ENCODE measurements at regions not wholly inside any gene's neighbourhood (a gene's known extent, or its start where the extent isn't known, plus 50 kb on each side); places are given as distances from the start of the nearest gene placed in this dataset.

DNA sequence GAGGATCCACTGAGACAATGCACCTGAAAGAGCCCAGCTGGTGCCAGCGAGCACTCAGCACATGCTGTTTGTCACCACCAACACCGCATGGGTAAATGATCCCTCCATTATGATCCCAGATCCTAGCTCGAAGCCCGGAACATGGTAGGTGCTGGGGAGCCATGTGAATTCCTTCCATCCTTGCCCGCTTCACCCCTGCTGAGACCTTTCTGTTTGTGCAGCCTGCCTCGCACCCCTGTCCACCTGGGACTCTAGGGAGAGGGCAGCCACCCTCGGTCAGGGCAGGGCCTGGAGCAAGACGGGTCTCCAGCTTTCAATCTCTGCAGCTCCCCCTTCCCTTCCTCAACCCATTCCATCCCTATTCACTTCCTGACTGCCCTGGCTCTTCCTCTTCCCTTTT lies 116.2 kb upstream of the ALX4 start:
- H3K27ac ChIP-seq (replicated peaks) = no peak overlapping the region
- H3K4me3 ChIP-seq (replicated peaks; ENCODE audit: insufficient read depth, low read length) = no peak overlapping the region
- TF ChIP-seq POLR2AphosphoS5 (IDR thresholded peaks at IDR 0.05; ENCODE audit: low read depth) (no peak), SPI1 (IDR thresholded peaks at IDR 0.05; ENCODE audit: borderline replicate concordance, low read depth) (no peak)
- TF ChIP-seq, protein P1, sequence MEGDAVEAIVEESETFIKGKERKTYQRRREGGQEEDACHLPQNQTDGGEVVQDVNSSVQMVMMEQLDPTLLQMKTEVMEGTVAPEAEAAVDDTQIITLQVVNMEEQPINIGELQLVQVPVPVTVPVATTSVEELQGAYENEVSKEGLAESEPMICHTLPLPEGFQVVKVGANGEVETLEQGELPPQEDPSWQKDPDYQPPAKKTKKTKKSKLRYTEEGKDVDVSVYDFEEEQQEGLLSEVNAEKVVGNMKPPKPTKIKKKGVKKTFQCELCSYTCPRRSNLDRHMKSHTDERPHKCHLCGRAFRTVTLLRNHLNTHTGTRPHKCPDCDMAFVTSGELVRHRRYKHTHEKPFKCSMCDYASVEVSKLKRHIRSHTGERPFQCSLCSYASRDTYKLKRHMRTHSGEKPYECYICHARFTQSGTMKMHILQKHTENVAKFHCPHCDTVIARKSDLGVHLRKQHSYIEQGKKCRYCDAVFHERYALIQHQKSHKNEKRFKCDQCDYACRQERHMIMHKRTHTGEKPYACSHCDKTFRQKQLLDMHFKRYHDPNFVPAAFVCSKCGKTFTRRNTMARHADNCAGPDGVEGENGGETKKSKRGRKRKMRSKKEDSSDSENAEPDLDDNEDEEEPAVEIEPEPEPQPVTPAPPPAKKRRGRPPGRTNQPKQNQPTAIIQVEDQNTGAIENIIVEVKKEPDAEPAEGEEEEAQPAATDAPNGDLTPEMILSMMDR (IDR thresholded peaks at IDR 0.05; ENCODE audit: insufficient read depth, low read length) = no peak
- TF ChIP-seq, protein P2, sequence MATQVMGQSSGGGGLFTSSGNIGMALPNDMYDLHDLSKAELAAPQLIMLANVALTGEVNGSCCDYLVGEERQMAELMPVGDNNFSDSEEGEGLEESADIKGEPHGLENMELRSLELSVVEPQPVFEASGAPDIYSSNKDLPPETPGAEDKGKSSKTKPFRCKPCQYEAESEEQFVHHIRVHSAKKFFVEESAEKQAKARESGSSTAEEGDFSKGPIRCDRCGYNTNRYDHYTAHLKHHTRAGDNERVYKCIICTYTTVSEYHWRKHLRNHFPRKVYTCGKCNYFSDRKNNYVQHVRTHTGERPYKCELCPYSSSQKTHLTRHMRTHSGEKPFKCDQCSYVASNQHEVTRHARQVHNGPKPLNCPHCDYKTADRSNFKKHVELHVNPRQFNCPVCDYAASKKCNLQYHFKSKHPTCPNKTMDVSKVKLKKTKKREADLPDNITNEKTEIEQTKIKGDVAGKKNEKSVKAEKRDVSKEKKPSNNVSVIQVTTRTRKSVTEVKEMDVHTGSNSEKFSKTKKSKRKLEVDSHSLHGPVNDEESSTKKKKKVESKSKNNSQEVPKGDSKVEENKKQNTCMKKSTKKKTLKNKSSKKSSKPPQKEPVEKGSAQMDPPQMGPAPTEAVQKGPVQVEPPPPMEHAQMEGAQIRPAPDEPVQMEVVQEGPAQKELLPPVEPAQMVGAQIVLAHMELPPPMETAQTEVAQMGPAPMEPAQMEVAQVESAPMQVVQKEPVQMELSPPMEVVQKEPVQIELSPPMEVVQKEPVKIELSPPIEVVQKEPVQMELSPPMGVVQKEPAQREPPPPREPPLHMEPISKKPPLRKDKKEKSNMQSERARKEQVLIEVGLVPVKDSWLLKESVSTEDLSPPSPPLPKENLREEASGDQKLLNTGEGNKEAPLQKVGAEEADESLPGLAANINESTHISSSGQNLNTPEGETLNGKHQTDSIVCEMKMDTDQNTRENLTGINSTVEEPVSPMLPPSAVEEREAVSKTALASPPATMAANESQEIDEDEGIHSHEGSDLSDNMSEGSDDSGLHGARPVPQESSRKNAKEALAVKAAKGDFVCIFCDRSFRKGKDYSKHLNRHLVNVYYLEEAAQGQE (IDR thresholded peaks at IDR 0.05; ENCODE audit: insufficient replicate concordance, low read depth) = no peak
- H3K27me3 ChIP-seq (ENCODE audit: insufficient read depth, poor library complexity, severe bottlenecking) = no peaks in the 10 kb centered on the region
- DNase-seq (ENCODE audit: low read depth in 1 of 2, low spot score in 1 of 2) = no peak

DNA sequence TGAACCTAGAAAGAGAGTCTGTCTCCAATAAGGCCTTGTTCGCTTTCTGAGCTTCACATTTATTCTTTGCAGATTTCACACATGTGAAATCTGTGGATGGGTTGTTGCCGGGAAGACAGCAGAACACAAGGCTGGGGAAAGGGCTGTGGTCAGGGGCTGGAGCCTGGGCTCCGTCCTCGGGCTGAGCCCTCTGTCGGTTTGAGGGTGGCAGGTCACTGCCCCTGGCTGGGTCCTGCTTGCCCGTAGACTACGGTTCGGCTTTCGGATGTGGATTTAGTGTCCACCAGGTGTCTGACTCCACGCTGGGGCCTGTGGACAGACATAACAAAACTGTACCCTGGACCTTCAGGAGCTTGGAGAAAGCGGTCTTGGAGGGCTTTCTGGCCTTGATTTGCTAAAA lies 117.0 kb upstream of the ALX4 start:
- no peak overlapping the region for H3K27ac ChIP-seq (replicated peaks)
- H3K27me3 ChIP-seq (ENCODE audit: insufficient read depth, poor library complexity, severe bottlenecking) = no peaks in the 10 kb centered on the region
- no peak for DNase-seq (ENCODE audit: low read depth in 1 of 2, low spot score in 1 of 2)
- TF ChIP-seq POLR2AphosphoS5 (IDR thresholded peaks at IDR 0.05; ENCODE audit: low read depth) = no peak
- TF ChIP-seq, protein P1 (IDR thresholded peaks at IDR 0.05; ENCODE audit: insufficient read depth, low read length) = no peak
- TF ChIP-seq, protein P2 (IDR thresholded peaks at IDR 0.05; ENCODE audit: insufficient replicate concordance, low read depth) = no peak
- no peak for TF ChIP-seq GABPA (IDR thresholded peaks at IDR 0.05; ENCODE audit: low read depth)
- TF ChIP-seq SPI1 (IDR thresholded peaks at IDR 0.05; ENCODE audit: borderline replicate concordance, low read depth) = no peak
- no peak overlapping the region for H3K4me3 ChIP-seq (replicated peaks; ENCODE audit: insufficient read depth, low read length)

DNA sequence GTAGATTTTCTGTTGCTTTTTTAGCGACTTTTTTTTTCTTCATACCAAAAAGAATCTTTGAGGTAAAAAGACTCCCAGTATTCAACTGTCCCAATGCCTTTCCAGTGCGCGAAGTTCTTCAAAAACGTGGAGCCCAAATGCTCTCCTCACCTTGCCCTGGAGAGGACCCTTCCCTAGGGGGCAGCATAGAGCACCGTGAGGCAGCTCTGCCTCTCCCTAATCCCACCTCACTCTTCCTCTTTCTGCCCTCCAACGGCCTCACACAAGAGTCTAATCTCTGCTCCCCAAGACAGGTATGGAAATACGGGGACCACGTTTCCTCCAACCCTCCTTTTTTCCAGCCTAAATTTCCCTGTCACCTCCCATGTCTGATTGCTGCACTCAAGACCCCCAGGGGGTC lies 117.5 kb upstream of the ALX4 start:
- H3K27me3 ChIP-seq (ENCODE audit: insufficient read depth, poor library complexity, severe bottlenecking) = no peaks in the 10 kb centered on the region

DNA sequence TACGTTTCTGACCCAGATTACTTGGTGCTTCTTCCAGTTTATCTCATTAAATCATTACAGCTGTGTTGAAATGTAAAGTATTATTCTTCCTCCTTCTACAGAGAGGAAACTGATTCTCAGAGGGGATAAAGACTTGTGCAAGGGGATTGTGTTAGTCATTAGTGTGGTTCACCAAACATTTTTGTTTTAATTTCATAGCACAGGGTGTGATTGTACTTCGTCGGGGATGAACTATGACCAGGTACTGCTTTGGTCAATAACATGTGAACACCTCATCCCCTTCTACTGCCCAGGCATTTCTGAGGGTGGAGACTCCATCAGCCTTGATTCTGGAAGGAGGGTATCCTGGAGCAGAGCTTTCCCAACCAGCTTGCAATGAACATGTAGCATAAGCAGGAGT lies 120.2 kb upstream of the ALX4 start:
- TF ChIP-seq GABPA (IDR thresholded peaks at IDR 0.05; ENCODE audit: low read depth) = no peak
- TF ChIP-seq, protein P2 (IDR thresholded peaks at IDR 0.05; ENCODE audit: insufficient replicate concordance, low read depth) = no peak
- no peak for TF ChIP-seq SPI1 (IDR thresholded peaks at IDR 0.05; ENCODE audit: borderline replicate concordance, low read depth)
- no peak for TF ChIP-seq POLR2AphosphoS5 (IDR thresholded peaks at IDR 0.05; ENCODE audit: low read depth)
- TF ChIP-seq, protein P1 (IDR thresholded peaks at IDR 0.05; ENCODE audit: insufficient read depth, low read length) = no peak
- DNase-seq (ENCODE audit: low read depth in 1 of 2, low spot score in 1 of 2) = no peak

More for the DNA sequence above, 117.5 kb upstream of the ALX4 start:
- TF ChIP-seq GABPA (IDR thresholded peaks at IDR 0.05; ENCODE audit: low read depth) (no peak), SPI1 (IDR thresholded peaks at IDR 0.05; ENCODE audit: borderline replicate concordance, low read depth) (peak; percentile 57; the same call in 1 of the 2 replicates)
- TF ChIP-seq, protein P1 (IDR thresholded peaks at IDR 0.05; ENCODE audit: insufficient read depth, low read length) = peak; percentile 40
- Histone ChIP-seq H3K27ac (replicated peaks) (no peak overlapping the region), H3K4me3 (replicated peaks; ENCODE audit: insufficient read depth, low read length) (no peak overlapping the region)
- DNase-seq (ENCODE audit: low read depth in 1 of 2, low spot score in 1 of 2) = peak; percentile 16 to 34

More for the DNA sequence above, 120.2 kb upstream of the ALX4 start:
- Histone ChIP-seq H3K27me3 (ENCODE audit: insufficient read depth, poor library complexity, severe bottlenecking) (no peaks in the 10 kb centered on the region), H3K27ac (replicated peaks) (no peak overlapping the region), H3K4me3 (replicated peaks; ENCODE audit: insufficient read depth, low read length) (no peak overlapping the region)

All from HL-60 (cell line).